AG09309 (cell line): ENCODE measurements at regions not wholly inside any gene's neighbourhood (a gene's known extent, or its start where the extent isn't known, plus 50 kb on each side); places are given as distances from the start of the nearest gene placed in this dataset.
"Not testable (repeated sequence)": the region's sequence is repeated elsewhere in the genome, so short reads cannot be mapped to it uniquely, and the experiment has no call there.

Source experiments
- DNase-seq: peaks from one replicate; pipeline ENCODE4 v3.0.0-alpha.2; 2010; ENCODE audit warnings: low read depth
- H3K4me3 ChIP-seq: 2 replicates; pipeline ENCODE4 v1.5.1; 2011; ENCODE audit warnings: mild to moderate bottlenecking, low read depth, low read length, moderate library complexity; ENCODE audit not compliant: control insufficient read depth
- CTCF ChIP-seq: IDR thresholded peaks from 2 replicates; pipeline ENCODE4 v1.5.1; 2011; ENCODE audit warnings: mild to moderate bottlenecking, low read depth, low read length, inconsistent platforms; ENCODE audit not compliant: insufficient read depth, control insufficient read depth; ENCODE audit errors: missing control alignments

DNA sequence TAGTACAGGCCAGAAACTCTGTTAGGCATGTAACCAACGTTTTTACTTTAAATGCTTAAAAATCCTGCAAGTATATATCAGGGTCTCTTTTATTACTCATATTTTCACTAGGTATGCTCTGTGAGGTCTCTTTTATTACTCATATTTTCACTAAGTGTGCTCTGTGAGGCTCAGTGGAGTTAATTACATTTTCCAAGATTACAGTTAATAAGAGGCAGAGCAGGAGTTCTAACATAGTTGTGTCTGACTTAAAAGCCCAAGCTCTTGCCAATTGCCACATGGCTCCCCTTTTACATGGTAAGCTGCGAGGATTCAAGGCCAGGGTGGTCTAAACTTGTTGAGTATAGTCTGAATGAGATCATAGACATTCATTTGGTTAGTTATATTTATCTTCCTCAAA, 81.0 kb upstream of the ARMCX2 start:
- H3K4me3 ChIP-seq: no peak overlapping the region
- TF ChIP-seq CTCF: no peak
- DNase-seq: no peak

GRCh38 chrX:101738867-101739266, 79.2 kb upstream of the ARMCX2 start:
- DNase-seq: not testable (repeated sequence)

DNA sequence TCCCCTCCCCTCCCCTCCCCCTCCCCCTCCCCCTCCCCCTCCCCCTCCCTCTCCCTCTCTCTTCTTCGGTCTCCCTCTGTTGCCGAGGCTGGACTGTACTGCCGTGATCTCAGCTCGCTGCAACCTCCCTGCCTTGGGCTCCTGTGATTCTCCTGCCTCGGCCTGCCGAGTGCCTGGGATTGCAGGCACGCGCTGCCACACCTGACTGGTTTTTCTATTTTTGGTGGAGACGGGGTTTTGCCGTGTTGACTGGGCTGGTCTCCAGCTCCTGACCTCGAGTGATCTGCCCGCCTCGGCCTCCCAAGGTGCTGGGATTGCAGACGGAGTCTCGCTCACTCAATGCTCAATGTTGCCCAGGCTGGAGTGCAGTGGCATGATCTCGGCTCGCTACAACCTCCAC, 78.8 kb upstream of the ARMCX2 start:
- not testable (repeated sequence) for DNase-seq, H3K4me3 ChIP-seq

More at GRCh38 chrX:101738867-101739266, 79.2 kb upstream of the ARMCX2 start:
- not testable (repeated sequence) for H3K4me3 ChIP-seq

GRCh38 chrX:101736651-101737050, 77.0 kb upstream of the ARMCX2 start:
- DNase-seq: no peak
- TF ChIP-seq CTCF: no peak
- H3K4me3 ChIP-seq: no peak overlapping the region

GRCh38 chrX:101732870-101733269, 73.2 kb upstream of the ARMCX2 start:
- TF ChIP-seq CTCF: no peak
- no peak overlapping the region for H3K4me3 ChIP-seq
- DNase-seq: no peak

GRCh38 chrX:101729986-101730385, 70.3 kb upstream of the ARMCX2 start:
- DNase-seq: no peak
- no peak overlapping the region for H3K4me3 ChIP-seq
- no peak for TF ChIP-seq CTCF
